GM23338 (cell line): ENCODE measurements at regions not wholly inside any gene's neighbourhood (a gene's known extent, or its start where the extent isn't known, plus 50 kb on each side); places are given as distances from the start of the nearest gene placed in this dataset.
"Not testable (repeated sequence)": the region's sequence is repeated elsewhere in the genome, so short reads cannot be mapped to it uniquely, and the experiment has no call there.

Source experiments
- ATAC-seq: fragments of 200-7000 bp; cut with Tn5 transposase; 3 replicates; pipeline ENCODE4 v1.9.1; 2020
- DNase-seq: peaks from one replicate; pipeline ENCODE4 v3.0.0-alpha.2; 2015; ENCODE audit warnings: low spot score
- H2AFZ ChIP-seq: fragments of 200-600 bp; sonication (generic); 2 replicates; pipeline ENCODE4 v1.8.0; 2016; ENCODE audit warnings: antibody characterized with exemption, mild to moderate bottlenecking, moderate library complexity
- H3F3A ChIP-seq: fragments of 200-600 bp; sonication (generic); replicated peaks from 2 replicates; pipeline ENCODE4 v1.8.0; 2017; ENCODE audit warnings: antibody characterized with exemption, mixed run types, low read depth
- H3K27ac ChIP-seq: fragments of 200-600 bp; sonication (generic); 2 replicates; pipeline ENCODE4 v1.6.1; 2016; ENCODE audit warnings: low read depth
- H3K27me3 ChIP-seq: fragments of 200-600 bp; sonication (generic); 2 replicates; pipeline ENCODE4 v1.8.0; 2016; ENCODE audit warnings: mild to moderate bottlenecking, mixed run types, moderate library complexity; ENCODE audit not compliant: insufficient read depth
- H3K36me3 ChIP-seq: fragments of 200-600 bp; sonication (generic); 2 replicates; pipeline ENCODE4 v1.8.0; 2016; ENCODE audit warnings: mild to moderate bottlenecking; ENCODE audit not compliant: insufficient read depth
- H3K4me1 ChIP-seq: fragments of 200-600 bp; sonication (generic); 2 replicates; pipeline ENCODE4 v1.8.0; 2016; ENCODE audit warnings: mild to moderate bottlenecking, moderate library complexity; ENCODE audit not compliant: insufficient read depth
- H3K4me2 ChIP-seq: fragments of 200-600 bp; sonication (generic); 2 replicates; pipeline ENCODE4 v1.7.1; 2017; ENCODE audit warnings: mixed run types
- H3K4me3 ChIP-seq: fragments of 200-600 bp; sonication (generic); 2 replicates; pipeline ENCODE4 v1.6.1; 2016; ENCODE audit warnings: mixed run types
- H3K79me2 ChIP-seq: fragments of 200-600 bp; sonication (generic); replicated peaks from 2 replicates; pipeline ENCODE4 v1.8.0; 2017; ENCODE audit warnings: mild to moderate bottlenecking; ENCODE audit not compliant: insufficient read depth
- H3K9me2 ChIP-seq: fragments of 200-600 bp; sonication (generic); 2 replicates; pipeline ENCODE4 v1.8.0; 2017; ENCODE audit not compliant: insufficient read depth
- H4K20me1 ChIP-seq: fragments of 200-600 bp; sonication (generic); replicated peaks from 2 replicates; pipeline ENCODE4 v1.8.0; 2017; ENCODE audit warnings: mild to moderate bottlenecking; ENCODE audit not compliant: insufficient read depth
- H3K27ac Mint-ChIP-seq: 2 replicates; pipeline ENCODE4 v1.8.0; 2020; ENCODE audit warnings: inconsistent platforms, mild to moderate bottlenecking, moderate library complexity, mixed read lengths
- H3K27me3 Mint-ChIP-seq: 3 replicates; pipeline ENCODE4 v1.8.0; 2022; ENCODE audit warnings: low read depth, mild to moderate bottlenecking, moderate library complexity, mixed read lengths, inconsistent platforms; ENCODE audit not compliant: insufficient read depth, poor library complexity
- H3K36me3 Mint-ChIP-seq: 3 replicates; pipeline ENCODE4 v1.8.0; 2021; ENCODE audit warnings: low read depth, mild to moderate bottlenecking, inconsistent platforms, moderate library complexity, mixed read lengths
- H3K4me1 Mint-ChIP-seq: 3 replicates; pipeline ENCODE4 v1.8.0; 2020; ENCODE audit warnings: mild to moderate bottlenecking, inconsistent platforms, mixed read lengths
- H3K4me3 Mint-ChIP-seq: 3 replicates; pipeline ENCODE4 v1.8.0; 2021; ENCODE audit warnings: moderate library complexity, mild to moderate bottlenecking, inconsistent platforms, mixed read lengths
- H3K9me3 Mint-ChIP-seq: 3 replicates; pipeline ENCODE4 v1.8.0; 2020; ENCODE audit warnings: moderate library complexity, mild to moderate bottlenecking, inconsistent platforms, mixed read lengths
- CREB1 ChIP-seq: fragments of 250-450 bp; sonication (Bioruptor Pico); IDR thresholded peaks from 2 replicates; pipeline ENCODE4 v1.5.0; 2020; ENCODE audit warnings: low read depth, mild to moderate bottlenecking, moderate library complexity
- CTCF ChIP-seq, 2 experiments: fragments of 200-600 bp in 1 of 2; sonication (generic) in 1 of 2; conservative IDR thresholded peaks; 2 replicates each; pipeline versions ENCODE4 v1.5.1 to v1.6.1; 2016 to 2017; ENCODE audit warnings: antibody characterized with exemption in 2 of 2, low read depth in 2 of 2, mild to moderate bottlenecking in 2 of 2, moderate library complexity in 1 of 2
- ETS1 ChIP-seq: IDR thresholded peaks from 2 replicates; pipeline ENCODE4 v1.6.1; 2016; ENCODE audit warnings: antibody characterized with exemption
- NANOG ChIP-seq: IDR thresholded peaks from 2 replicates; pipeline ENCODE4 v1.6.1; 2016; ENCODE audit warnings: antibody characterized with exemption, borderline replicate concordance
- POLR2AphosphoS5 ChIP-seq: IDR thresholded peaks from 2 replicates; pipeline ENCODE4 v1.6.1; 2016; ENCODE audit warnings: antibody characterized with exemption, low read depth
- ZNF462 ChIP-seq: fragments of 250-450 bp; sonication (Bioruptor Pico); IDR thresholded peaks from 2 replicates; pipeline ENCODE4 v1.5.0; 2020; ENCODE audit warnings: mild to moderate bottlenecking, moderate library complexity

- Mint-ChIP-seq H3K4me1 (peaks cover 64% of the 10 kb centered on the region), H3K27ac (peak overlapping the region; percentile 94)
- not testable (repeated sequence) for H3K36me3 ChIP-seq, H3K9me3 Mint-ChIP-seq, H3K36me3 Mint-ChIP-seq, H4K20me1 ChIP-seq, H3K4me2 ChIP-seq, H2AFZ ChIP-seq, H3K4me3 Mint-ChIP-seq, H3K79me2 ChIP-seq, ATAC-seq, H3K4me3 ChIP-seq, H3K27me3 Mint-ChIP-seq, H3K27me3 ChIP-seq, H3K9me2 ChIP-seq
- peak overlapping the region; percentile 95 for H3K27ac ChIP-seq
- peaks cover 19% of the 10 kb centered on the region; the same call in 1 of the 2 replicates for H3F3A ChIP-seq
- peak; percentile 67 for DNase-seq
- H3K4me1 ChIP-seq, result peaks cover 46% of the 10 kb centered on the region
Measured at GRCh38 chr10:21283053-21283452, 242.4 kb downstream of the SKIDA1 start.

GRCh38 chr10:21281765-21282484 is 243.6 kb downstream of the SKIDA1 start:
- Mint-ChIP-seq H3K4me3 (peak overlapping the region; percentile 41), H3K9me3 (no peaks in the 10 kb centered on the region), H3K27me3 (peaks cover 5% of the 10 kb centered on the region), H3K36me3 (peaks cover 6% of the 10 kb centered on the region; the same call in 1 of the 3 replicates), H3K27ac (peak overlapping the region; percentile 94), H3K4me1 (peaks cover 63% of the 10 kb centered on the region)
- H3K79me2 ChIP-seq, result no peaks in the 10 kb centered on the region
- no peak overlapping the region for H3K4me3 ChIP-seq
- H3K4me2 ChIP-seq, result peak overlapping the region; percentile 31
- peaks cover 19% of the 10 kb centered on the region; the same call in 1 of the 2 replicates for H3F3A ChIP-seq
- peaks cover 40% of the 10 kb centered on the region for H3K4me1 ChIP-seq
- H2AFZ ChIP-seq, result no peak overlapping the region
- TF ChIP-seq NANOG (peak; percentile 96), POLR2AphosphoS5 (peak; percentile 55), CREB1 (peak; percentile 24; the same call in 1 of the 2 replicates), CTCF (conservative IDR thresholded peaks at IDR 0.05; ENCODE audit: low read depth in 2 of 2) (no peak)
- no peaks in the 10 kb centered on the region for H3K27me3 ChIP-seq
- DNase-seq (peak; percentile 95), ATAC-seq (peak; percentile 75)
- H3K27ac ChIP-seq, result peak overlapping the region; percentile 95
- no peaks in the 10 kb centered on the region for H3K9me2 ChIP-seq
- H3K36me3 ChIP-seq, result no peaks in the 10 kb centered on the region
- H4K20me1 ChIP-seq, result no peaks in the 10 kb centered on the region

- Mint-ChIP-seq H3K27ac (peak overlapping the region; percentile 94), H3K36me3 (peaks cover 4% of the 10 kb centered on the region), H3K4me1 (peaks cover 59% of the 10 kb centered on the region), H3K4me3 (no peak overlapping the region; the same call in 2 of the 3 replicates), H3K9me3 (peaks cover 3% of the 10 kb centered on the region; the same call in 1 of the 3 replicates), H3K27me3 (peaks cover 5% of the 10 kb centered on the region)
- Histone ChIP-seq H3K9me2 (no peaks in the 10 kb centered on the region), H3K27me3 (no peaks in the 10 kb centered on the region), H3K4me2 (peak overlapping the region; percentile 23), H3F3A (peaks cover 19% of the 10 kb centered on the region; the same call in 1 of the 2 replicates), H3K79me2 (no peaks in the 10 kb centered on the region), H3K27ac (peak overlapping the region; percentile 94), H3K4me3 (no peak overlapping the region), H2AFZ (no peak overlapping the region), H3K36me3 (no peaks in the 10 kb centered on the region), H3K4me1 (peaks cover 37% of the 10 kb centered on the region), H4K20me1 (no peaks in the 10 kb centered on the region)
- TF ChIP-seq ZNF462 (CRISPR knock-in tag), result no peak
- no peak for TF ChIP-seq POLR2AphosphoS5
- no peak for TF ChIP-seq ETS1
- ATAC-seq, result no peak
- DNase-seq, result no peak
Measured at GRCh38 chr10:21280971-21281572, 244.4 kb downstream of the SKIDA1 start.
